ENCODE measurements at regions not wholly inside any gene's neighbourhood (a gene's known extent, or its start where the extent isn't known, plus 50 kb on each side); places are given as distances from the start of the nearest gene placed in this dataset.

- Histone ChIP-seq H3K9me3 (no peaks in the 10 kb centered on the region), H3K4me1 (no peaks in the 10 kb centered on the region), H3K27me3 (no peaks in the 10 kb centered on the region), H3K36me3 (ENCODE audit: low read depth, missing control alignments) (no peaks in the 10 kb centered on the region), H3K27ac (no peak overlapping the region), H3K4me3 (no peak overlapping the region)
- TF ChIP-seq, protein P1, sequence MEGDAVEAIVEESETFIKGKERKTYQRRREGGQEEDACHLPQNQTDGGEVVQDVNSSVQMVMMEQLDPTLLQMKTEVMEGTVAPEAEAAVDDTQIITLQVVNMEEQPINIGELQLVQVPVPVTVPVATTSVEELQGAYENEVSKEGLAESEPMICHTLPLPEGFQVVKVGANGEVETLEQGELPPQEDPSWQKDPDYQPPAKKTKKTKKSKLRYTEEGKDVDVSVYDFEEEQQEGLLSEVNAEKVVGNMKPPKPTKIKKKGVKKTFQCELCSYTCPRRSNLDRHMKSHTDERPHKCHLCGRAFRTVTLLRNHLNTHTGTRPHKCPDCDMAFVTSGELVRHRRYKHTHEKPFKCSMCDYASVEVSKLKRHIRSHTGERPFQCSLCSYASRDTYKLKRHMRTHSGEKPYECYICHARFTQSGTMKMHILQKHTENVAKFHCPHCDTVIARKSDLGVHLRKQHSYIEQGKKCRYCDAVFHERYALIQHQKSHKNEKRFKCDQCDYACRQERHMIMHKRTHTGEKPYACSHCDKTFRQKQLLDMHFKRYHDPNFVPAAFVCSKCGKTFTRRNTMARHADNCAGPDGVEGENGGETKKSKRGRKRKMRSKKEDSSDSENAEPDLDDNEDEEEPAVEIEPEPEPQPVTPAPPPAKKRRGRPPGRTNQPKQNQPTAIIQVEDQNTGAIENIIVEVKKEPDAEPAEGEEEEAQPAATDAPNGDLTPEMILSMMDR (IDR thresholded peaks at IDR 0.05): no peak
- no peak for TF ChIP-seq POLR2A (IDR thresholded peaks at IDR 0.05)
- intact Hi-C loops (cut with DNase I; ENCODE audit: low total_unique reads): no loop called here
- DNase-seq: no peak
- 91 to 92% methylated on average over 24 of the region's 24 CpGs for WGBS, 2 donors
These were observed 73.3 kb upstream of the SHANK2 start for GRCh38 chr11:71325418-71326327.

DNA sequence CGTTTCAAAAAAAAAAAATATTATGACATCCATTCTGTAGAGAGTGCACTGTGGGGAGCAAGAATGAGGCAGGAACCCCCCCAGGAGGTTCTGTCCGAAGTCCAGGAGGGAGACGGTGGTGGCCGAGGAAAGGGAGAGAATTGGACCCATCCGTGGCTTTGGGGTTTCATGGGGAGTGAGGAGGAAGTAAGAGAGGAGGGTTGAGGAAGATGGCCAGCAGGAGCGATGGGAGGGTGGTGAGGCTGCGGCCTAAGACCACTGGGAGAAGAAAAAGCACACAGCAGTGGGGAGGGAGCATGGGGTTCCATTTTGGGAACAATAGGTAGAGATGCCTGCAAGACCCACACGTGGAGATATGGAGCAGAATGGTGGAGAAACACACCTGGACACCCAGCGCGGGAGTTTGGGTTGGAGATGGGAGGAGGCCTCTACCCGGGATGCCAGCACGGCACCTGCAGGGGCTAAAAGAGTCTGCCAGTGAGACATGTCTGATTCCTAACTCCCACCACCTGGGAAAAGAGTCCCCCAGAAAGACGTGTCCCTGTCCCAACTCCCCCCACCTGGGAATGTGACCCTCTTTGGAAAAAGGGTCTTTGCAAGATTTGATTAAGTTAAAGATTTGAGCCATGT is 72.5 kb upstream of the SHANK2 start:
- Histone ChIP-seq H3K9me3 (no peaks in the 10 kb centered on the region), H3K4me1 (no peaks in the 10 kb centered on the region), H3K4me3 (no peak overlapping the region), H3K27ac (no peak overlapping the region), H3K27me3 (no peaks in the 10 kb centered on the region), H3K36me3 (ENCODE audit: low read depth, missing control alignments) (no peaks in the 10 kb centered on the region)
- 92 to 94% methylated on average over 13 of the region's 13 CpGs for WGBS, 2 donors
- intact Hi-C loops (cut with DNase I; ENCODE audit: low total_unique reads): no loop called here
- DNase-seq: no peak
- TF ChIP-seq, protein P1 (IDR thresholded peaks at IDR 0.05): no peak
- no peak for TF ChIP-seq POLR2A (IDR thresholded peaks at IDR 0.05)

GRCh38 chr11:71323876-71324526 is 71.6 kb upstream of the SHANK2 start:
- Histone ChIP-seq H3K27ac (no peak overlapping the region), H3K4me1 (no peaks in the 10 kb centered on the region), H3K4me3 (no peak overlapping the region), H3K27me3 (no peaks in the 10 kb centered on the region), H3K9me3 (no peaks in the 10 kb centered on the region), H3K36me3 (ENCODE audit: low read depth, missing control alignments) (no peaks in the 10 kb centered on the region)
- no peak for TF ChIP-seq POLR2A (IDR thresholded peaks at IDR 0.05)
- TF ChIP-seq, protein P1 (IDR thresholded peaks at IDR 0.05): no peak
- WGBS, 2 donors: 94 to 95% methylated on average over 11 of the region's 11 CpGs
- intact Hi-C loops (cut with DNase I; ENCODE audit: low total_unique reads): no loop called here
- no peak for DNase-seq

GRCh38 chr11:71322861-71323582 is 70.6 kb upstream of the SHANK2 start:
- Histone ChIP-seq H3K27ac (no peak overlapping the region), H3K9me3 (no peaks in the 10 kb centered on the region), H3K4me3 (no peak overlapping the region), H3K27me3 (no peaks in the 10 kb centered on the region), H3K4me1 (no peaks in the 10 kb centered on the region), H3K36me3 (ENCODE audit: low read depth, missing control alignments) (no peaks in the 10 kb centered on the region)
- no peak for TF ChIP-seq POLR2A (IDR thresholded peaks at IDR 0.05)
- TF ChIP-seq, protein P1 (IDR thresholded peaks at IDR 0.05): no peak
- intact Hi-C loops (cut with DNase I; ENCODE audit: low total_unique reads): no loop called here
- 85 to 89% methylated on average over 11 to 13 of the region's 13 CpGs for WGBS, 2 donors
- DNase-seq: no peak
